ENCODE measurements at regions not wholly inside any gene's neighbourhood (a gene's known extent, or its start where the extent isn't known, plus 50 kb on each side); places are given as distances from the start of the nearest gene placed in this dataset.

DNA sequence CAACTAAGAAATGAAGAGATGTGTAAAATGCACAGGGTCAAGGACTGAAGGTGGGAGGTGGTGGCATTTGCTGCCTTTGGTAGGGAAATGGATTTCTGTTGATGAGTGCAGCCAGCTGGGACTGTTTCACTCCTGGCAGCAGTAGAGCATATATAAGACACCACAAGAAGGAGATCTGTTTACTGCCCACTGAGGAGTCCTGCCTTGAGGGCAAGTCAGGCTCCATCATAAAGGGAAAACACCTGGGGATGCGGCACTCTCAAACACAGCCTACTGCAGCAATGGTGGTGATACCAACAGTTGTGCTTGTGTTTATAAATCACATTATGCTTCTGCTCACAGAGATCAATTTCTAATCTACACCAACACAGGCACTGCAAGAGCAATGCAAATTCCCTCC lies 222.1 kb downstream of the TACR3 start:
- Histone ChIP-seq H3K27me3 (ENCODE audit: control insufficient read depth in 2 of 2, insufficient read depth in 2 of 2, low read length in 2 of 2) (no peaks in the 10 kb centered on the region), H2AFZ (ENCODE audit: insufficient read depth, low read depth, low read length, poor library complexity, severe bottlenecking) (no peak overlapping the region)

DNA sequence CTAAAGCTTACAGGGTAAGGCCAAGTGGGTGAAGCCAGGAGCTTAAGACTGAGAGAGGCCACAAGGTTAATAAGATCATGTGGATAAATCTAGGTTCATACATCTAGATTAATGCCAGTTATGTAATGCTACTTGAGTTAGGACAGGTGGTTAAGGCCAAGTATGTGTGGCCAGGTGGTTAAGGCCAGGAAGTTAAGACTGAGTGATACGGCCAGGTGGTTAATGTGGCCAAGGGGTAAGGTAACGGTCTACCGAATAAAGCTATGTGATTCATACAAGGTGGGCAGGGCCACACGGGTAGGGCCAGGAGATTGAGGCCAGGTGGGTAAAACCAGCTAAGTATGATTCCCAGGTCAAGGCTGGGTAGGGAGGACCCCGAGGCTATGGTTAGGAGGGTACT lies 223.0 kb downstream of the TACR3 start:
- WGBS (ENCODE audit: insufficient coverage) = 93% methylated on average over 3 of the region's 5 CpGs
- no peak overlapping the region for H3K27ac ChIP-seq (ENCODE audit: low read depth in 1 of 2, low read length in 2 of 2)
- H3K9me3 Mint-ChIP-seq = peaks cover 0 to 8% (median 6%) of the 10 kb centered on the region in 7 donors

More for the DNA sequence above, 222.1 kb downstream of the TACR3 start:
- Histone ChIP-seq H3K9me3 (replicated peaks in 1 of 2; ENCODE audit: control insufficient read depth in 1 of 2, insufficient read depth in 1 of 2, low read length in 2 of 2) (peaks cover 5 to 6% of the 10 kb centered on the region in 2 donors), H3K27ac (ENCODE audit: low read depth in 1 of 2, low read length in 2 of 2) (no peak overlapping the region), H3K4me1 (ENCODE audit: control insufficient read depth in 1 of 2, insufficient read depth in 2 of 2, low read length in 2 of 2) (no peaks in the 10 kb centered on the region), H3K79me2 (ENCODE audit: insufficient read depth, low read length) (no peaks in the 10 kb centered on the region), H4K20me1 (ENCODE audit: insufficient read depth, low read length) (no peaks in the 10 kb centered on the region), H3K4me2 (replicated peaks; ENCODE audit: extremely low read depth, low read length, poor library complexity, severe bottlenecking) (no peak overlapping the region), H3K4me3 (replicated peaks in 1 of 3; ENCODE audit: low read depth in 2 of 3, low read length in 3 of 3) (no peak overlapping the region), H3K36me3 (replicated peaks in 1 of 2; ENCODE audit: control insufficient read depth in 1 of 2, insufficient read depth in 2 of 2, low read length in 2 of 2) (no peaks in the 10 kb centered on the region), H3K9ac (ENCODE audit: insufficient read depth, low read length, poor library complexity, severe bottlenecking) (no peak overlapping the region)
- H3K4me3 Mint-ChIP-seq = no peak overlapping the region
- no peaks in the 10 kb centered on the region for H3K4me1 Mint-ChIP-seq
- TF ChIP-seq, protein P1, sequence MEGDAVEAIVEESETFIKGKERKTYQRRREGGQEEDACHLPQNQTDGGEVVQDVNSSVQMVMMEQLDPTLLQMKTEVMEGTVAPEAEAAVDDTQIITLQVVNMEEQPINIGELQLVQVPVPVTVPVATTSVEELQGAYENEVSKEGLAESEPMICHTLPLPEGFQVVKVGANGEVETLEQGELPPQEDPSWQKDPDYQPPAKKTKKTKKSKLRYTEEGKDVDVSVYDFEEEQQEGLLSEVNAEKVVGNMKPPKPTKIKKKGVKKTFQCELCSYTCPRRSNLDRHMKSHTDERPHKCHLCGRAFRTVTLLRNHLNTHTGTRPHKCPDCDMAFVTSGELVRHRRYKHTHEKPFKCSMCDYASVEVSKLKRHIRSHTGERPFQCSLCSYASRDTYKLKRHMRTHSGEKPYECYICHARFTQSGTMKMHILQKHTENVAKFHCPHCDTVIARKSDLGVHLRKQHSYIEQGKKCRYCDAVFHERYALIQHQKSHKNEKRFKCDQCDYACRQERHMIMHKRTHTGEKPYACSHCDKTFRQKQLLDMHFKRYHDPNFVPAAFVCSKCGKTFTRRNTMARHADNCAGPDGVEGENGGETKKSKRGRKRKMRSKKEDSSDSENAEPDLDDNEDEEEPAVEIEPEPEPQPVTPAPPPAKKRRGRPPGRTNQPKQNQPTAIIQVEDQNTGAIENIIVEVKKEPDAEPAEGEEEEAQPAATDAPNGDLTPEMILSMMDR (IDR thresholded peaks at IDR 0.05) = no peak
- H3K9me3 Mint-ChIP-seq = peaks cover 0 to 11% (median 5%) of the 10 kb centered on the region in 7 donors
- H3K27ac Mint-ChIP-seq = no peak overlapping the region
- intact Hi-C loops (cut with micrococcal nuclease) = no loop called here
- WGBS (ENCODE audit: insufficient coverage) = no CpG with 5 or more reads among the region's 1 CpG
- no peaks in the 10 kb centered on the region for H3K36me3 Mint-ChIP-seq
- no peaks in the 10 kb centered on the region for H3K27me3 Mint-ChIP-seq (ENCODE audit: low read depth in 3 of 3)
- DNase-seq = no peak

More for the DNA sequence above, 223.0 kb downstream of the TACR3 start:
- H3K27me3 ChIP-seq (ENCODE audit: control insufficient read depth in 2 of 2, insufficient read depth in 2 of 2, low read length in 2 of 2) = no peaks in the 10 kb centered on the region
- H3K4me1 ChIP-seq (ENCODE audit: control insufficient read depth in 1 of 2, insufficient read depth in 2 of 2, low read length in 2 of 2) = no peaks in the 10 kb centered on the region
- Mint-ChIP-seq H3K27ac (no peak overlapping the region), H3K4me1 (no peaks in the 10 kb centered on the region), H3K4me3 (no peak overlapping the region), H3K36me3 (no peaks in the 10 kb centered on the region), H3K27me3 (ENCODE audit: low read depth in 3 of 3) (no peaks in the 10 kb centered on the region)
- intact Hi-C loops (cut with micrococcal nuclease) = no loop called here
- peaks cover 8% of the 10 kb centered on the region in 2 donors for H3K9me3 ChIP-seq (replicated peaks in 1 of 2; ENCODE audit: control insufficient read depth in 1 of 2, insufficient read depth in 1 of 2, low read length in 2 of 2)
- TF ChIP-seq, protein P1 (IDR thresholded peaks at IDR 0.05) = no peak
- no peak overlapping the region for H3K9ac ChIP-seq (ENCODE audit: insufficient read depth, low read length, poor library complexity, severe bottlenecking)
- H3K4me2 ChIP-seq (replicated peaks; ENCODE audit: extremely low read depth, low read length, poor library complexity, severe bottlenecking) = no peak overlapping the region
- no peak for DNase-seq
- no peaks in the 10 kb centered on the region for H3K36me3 ChIP-seq (replicated peaks in 1 of 2; ENCODE audit: control insufficient read depth in 1 of 2, insufficient read depth in 2 of 2, low read length in 2 of 2)
- no peak overlapping the region for H3K4me3 ChIP-seq (replicated peaks in 1 of 3; ENCODE audit: low read depth in 2 of 3, low read length in 3 of 3)
- no peaks in the 10 kb centered on the region for H4K20me1 ChIP-seq (ENCODE audit: insufficient read depth, low read length)
- no peak overlapping the region for H2AFZ ChIP-seq (ENCODE audit: insufficient read depth, low read depth, low read length, poor library complexity, severe bottlenecking)
- no peaks in the 10 kb centered on the region for H3K79me2 ChIP-seq (ENCODE audit: insufficient read depth, low read length)
